HCT116 (cell line): ENCODE measurements at regions not wholly inside any gene's neighbourhood (a gene's known extent, or its start where the extent isn't known, plus 50 kb on each side); places are given as distances from the start of the nearest gene placed in this dataset.

Source experiments
- ATAC-seq: fragments of 200-7000 bp; cut with Tn5 transposase; 2 replicates; pipeline ENCODE4 v1.9.1; 2020; ENCODE audit warnings: mild to moderate bottlenecking, moderate library complexity
- BruUV-seq: library from RNA; stranded (reverse); fragments of 400-500 nt; replicated peaks from 2 replicates; lab custom pipeline; 2021; lab: Mats Ljungman, UMichigan
- CTCF ChIA-PET: fragments of 300-600 bp; sonication (Branson Sonifier 250); formaldehyde crosslinking; loops from one replicate; lab custom pipeline; 2021; ENCODE audit warnings: antibody characterized with exemption; lab: Charles Lee
- POLR2A ChIA-PET: fragments of 300-600, 350-600 bp; sonication (Branson Sonifier 250); formaldehyde crosslinking; loops from one replicate; lab custom pipeline; 2021; ENCODE audit warnings: antibody characterized with exemption; lab: Charles Lee
- RAD21 ChIA-PET, 2 experiments: fragments of 300-600 bp; sonication (Branson Sonifier 250); formaldehyde crosslinking; loops; one replicate each; lab custom pipeline; 2023; ENCODE audit warnings: low total read pairs in 2 of 2; ENCODE audit not compliant: uncharacterized antibody in 2 of 2, unreplicated experiment in 2 of 2, low non-redundant PET in 1 of 2; lab: Charles Lee
- DNase-seq: peaks from one replicate; pipeline ENCODE4 v3.0.0-alpha.2; 2010; ENCODE audit warnings: low read depth, low spot score
- H2AFZ ChIP-seq: fragments of 200-600 bp; shearing (Covaris generic), sonication (generic); 2 replicates; pipeline ENCODE4 v1.6.1; 2017; ENCODE audit warnings: low read depth, mixed run types, mixed read lengths, antibody characterized with exemption, low read length; ENCODE audit not compliant: poor library complexity, severe bottlenecking
- H3K27ac ChIP-seq: 2 replicates; pipeline ENCODE4 v1.5.1; 2012; ENCODE audit warnings: low read depth, low read length
- H3K27me3 ChIP-seq: fragments of 200-600 bp; sonication (generic); 2 replicates; pipeline ENCODE4 v1.6.1; 2016; ENCODE audit warnings: mixed run types, low read length, mixed read lengths; ENCODE audit not compliant: insufficient read depth
- H3K36me3 ChIP-seq, 2 experiments: fragments of 200-500 bp in 1 of 2; fragments of 200-600 bp in 1 of 2; sonication (Bioruptor generic) in 1 of 2; sonication (generic) in 1 of 2; 2 replicates each; pipeline versions ENCODE4 v1.5.1 to v1.6.1; 2014 to 2016; ENCODE audit warnings: low read length in 2 of 2, inconsistent platforms in 1 of 2, mixed read lengths in 1 of 2, mixed run types in 1 of 2; ENCODE audit not compliant: insufficient read depth in 2 of 2, control insufficient read depth in 1 of 2
- H3K4me1 ChIP-seq, 2 experiments: fragments of 200-600 bp in 1 of 2; sonication (generic) in 1 of 2; 2 replicates each; pipeline versions ENCODE4 v1.5.1 to v1.6.1; 2012 to 2017; ENCODE audit warnings: low read length in 2 of 2, inconsistent platforms in 1 of 2, mild to moderate bottlenecking in 1 of 2, mixed read lengths in 1 of 2, mixed run types in 1 of 2, moderate library complexity in 1 of 2; ENCODE audit not compliant: insufficient read depth in 2 of 2, control insufficient read depth in 1 of 2
- H3K4me2 ChIP-seq: fragments of 200-600 bp; sonication (generic); 2 replicates; pipeline ENCODE4 v1.6.1; 2017; ENCODE audit warnings: mixed run types, low read length, mixed read lengths
- H3K4me3 ChIP-seq, 2 experiments: fragments of 200-600 bp in 1 of 2; sonication (generic) in 1 of 2; replicated peaks in 1 of 2; 2 replicates each; pipeline ENCODE4 v1.5.1; 2011 to 2016; ENCODE audit warnings: low read length in 2 of 2, control low read depth in 1 of 2, low read depth in 1 of 2, mild to moderate bottlenecking in 1 of 2, mixed read lengths in 1 of 2, mixed run types in 1 of 2
- H3K79me2 ChIP-seq: fragments of 200-600 bp; sonication (generic); 2 replicates; pipeline ENCODE4 v1.6.1; 2017; ENCODE audit warnings: mild to moderate bottlenecking, mixed run types, low read length, moderate library complexity, mixed read lengths; ENCODE audit not compliant: insufficient read depth
- H3K9ac ChIP-seq: fragments of 200-600 bp; sonication (generic); 2 replicates; pipeline ENCODE4 v1.6.1; 2016; ENCODE audit warnings: low read length, mixed read lengths
- H3K9me2 ChIP-seq: fragments of 200-600 bp; sonication (generic), shearing (Covaris generic); 2 replicates; pipeline ENCODE4 v1.6.1; 2017; ENCODE audit warnings: mixed run types, mild to moderate bottlenecking, moderate library complexity; ENCODE audit not compliant: insufficient read depth
- H3K9me3 ChIP-seq, 2 experiments: fragments of 200-500 bp in 1 of 2; fragments of 200-600 bp in 1 of 2; sonication (Bioruptor generic) in 1 of 2; sonication (generic) in 1 of 2; 2 replicates each; pipeline ENCODE4 v1.6.1; 2014 to 2017; ENCODE audit warnings: low read length in 2 of 2, mixed read lengths in 2 of 2, inconsistent platforms in 1 of 2, low read depth in 1 of 2, mild to moderate bottlenecking in 1 of 2, mixed run types in 1 of 2, moderate library complexity in 1 of 2; ENCODE audit not compliant: control insufficient read depth in 1 of 2, insufficient read depth in 1 of 2
- H4K20me1 ChIP-seq: fragments of 200-600 bp; sonication (generic), shearing (Covaris generic); 2 replicates; pipeline ENCODE4 v1.6.1; 2017; ENCODE audit warnings: mixed run types, mild to moderate bottlenecking, moderate library complexity; ENCODE audit not compliant: insufficient read depth
- ATF3 ChIP-seq: IDR thresholded peaks from 2 replicates; pipeline ENCODE4 v1.6.1; 2012
- CEBPB ChIP-seq: IDR thresholded peaks from 2 replicates; pipeline ENCODE4 v1.6.1; 2012; ENCODE audit warnings: low read depth
- EGR1 ChIP-seq: IDR thresholded peaks from 2 replicates; pipeline ENCODE4 v1.6.1; 2012; ENCODE audit warnings: low read depth
- FOSL1 ChIP-seq: IDR thresholded peaks from 2 replicates; pipeline ENCODE4 v1.6.1; 2012; ENCODE audit warnings: low read depth
- POLR2AphosphoS5 ChIP-seq: IDR thresholded peaks from 2 replicates; pipeline ENCODE4 v1.6.1; 2011; ENCODE audit warnings: mild to moderate bottlenecking, low read depth, low read length, moderate library complexity
- SIN3A ChIP-seq: IDR thresholded peaks from 2 replicates; pipeline ENCODE4 v1.6.1; 2012; ENCODE audit warnings: low read depth
- intact Hi-C: fragments of 100-400 bp; cut with micrococcal nuclease; formaldehyde crosslinking; loops from 2 replicates; pipeline ENCODE4 v1.10.0; 2022

GRCh38 chr18:14933964-14934363 is 186.0 kb downstream of the ANKRD30B start:
- POLR2A ChIA-PET: no interaction called here
- TF ChIP-seq SIN3A: no peak
- TF ChIP-seq, all 23 proteins: peak for 0
- DNase-seq (no peak), ATAC-seq (no peak)
- Histone ChIP-seq H4K20me1 (no peaks in the 10 kb centered on the region), H3K9me2 (no peaks in the 10 kb centered on the region), H3K9me3 (peaks cover 0 to 15% of the 10 kb centered on the region in 2 experiments; a peak in 2 of 4 replicates), H3K27me3 (no peaks in the 10 kb centered on the region), H3K4me2 (no peak overlapping the region), H3K36me3 (no peaks in the 10 kb centered on the region), H3K4me3 (no peak overlapping the region), H3K9ac (no peak overlapping the region), H2AFZ (no peak overlapping the region), H3K79me2 (no peaks in the 10 kb centered on the region), H3K27ac (no peak overlapping the region), H3K4me1 (no peaks in the 10 kb centered on the region)
- ChIA-PET RAD21 (no interaction called here), CTCF (no interaction called here)
- no TSS peak for BruUV-seq
- intact Hi-C loops: no loop called here

GRCh38 chr18:14935210-14935609 is 187.2 kb downstream of the ANKRD30B start:
- H3K36me3 ChIP-seq: no peaks in the 10 kb centered on the region
- no peaks in the 10 kb centered on the region for H4K20me1 ChIP-seq
- intact Hi-C loops: no loop called here
- no TSS peak for BruUV-seq
- H3K9me3 ChIP-seq: peaks cover 0 to 18% of the 10 kb centered on the region in 2 experiments; a peak in 2 of 4 replicates
- H3K4me2 ChIP-seq: no peak overlapping the region
- ChIA-PET RAD21 (no interaction called here), CTCF (no interaction called here), POLR2A (no interaction called here)
- no peaks in the 10 kb centered on the region for H3K79me2 ChIP-seq
- DNase-seq: no peak
- no peak for ATAC-seq
- H3K9me2 ChIP-seq: no peaks in the 10 kb centered on the region
- no peak overlapping the region for H2AFZ ChIP-seq
- H3K27me3 ChIP-seq: no peaks in the 10 kb centered on the region
- no peak overlapping the region for H3K4me3 ChIP-seq
- TF ChIP-seq POLR2AphosphoS5 (no peak), FOSL1 (no peak), EGR1 (no peak), ATF3 (no peak), CEBPB (no peak)
- no peak overlapping the region for H3K27ac ChIP-seq
- H3K4me1 ChIP-seq: no peaks in the 10 kb centered on the region
- H3K9ac ChIP-seq: no peak overlapping the region
